ENCODE measurements at regions not wholly inside any gene's neighbourhood (a gene's known extent, or its start where the extent isn't known, plus 50 kb on each side); places are given as distances from the start of the nearest gene placed in this dataset.

DNA sequence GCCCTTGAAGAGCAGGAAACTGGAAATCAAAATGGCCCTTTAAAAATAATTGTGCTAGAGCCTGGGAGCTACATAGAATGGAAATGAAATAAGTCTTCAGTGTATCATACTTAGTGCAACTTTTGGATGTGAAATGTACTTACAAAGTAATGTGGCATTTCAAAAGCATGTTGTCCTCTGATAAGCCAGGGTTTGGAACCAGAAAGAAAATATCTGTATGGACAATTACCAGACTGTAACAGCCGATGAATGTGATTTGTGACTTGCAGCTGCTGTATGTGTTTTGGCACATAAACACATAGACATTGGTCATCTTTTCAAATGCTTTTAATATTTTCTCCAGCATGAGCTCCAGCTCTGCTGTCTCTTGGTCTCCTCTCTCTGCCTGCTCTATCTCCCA lies 546.4 kb downstream of the OMA1 start:
- DNase-seq (ENCODE audit: low read depth, low spot score) = no peak

- no peak for DNase-seq (ENCODE audit: low read depth, low spot score)
These were observed 550.1 kb downstream of the OMA1 start for GRCh38 chr1:57996400-57996799.

DNA sequence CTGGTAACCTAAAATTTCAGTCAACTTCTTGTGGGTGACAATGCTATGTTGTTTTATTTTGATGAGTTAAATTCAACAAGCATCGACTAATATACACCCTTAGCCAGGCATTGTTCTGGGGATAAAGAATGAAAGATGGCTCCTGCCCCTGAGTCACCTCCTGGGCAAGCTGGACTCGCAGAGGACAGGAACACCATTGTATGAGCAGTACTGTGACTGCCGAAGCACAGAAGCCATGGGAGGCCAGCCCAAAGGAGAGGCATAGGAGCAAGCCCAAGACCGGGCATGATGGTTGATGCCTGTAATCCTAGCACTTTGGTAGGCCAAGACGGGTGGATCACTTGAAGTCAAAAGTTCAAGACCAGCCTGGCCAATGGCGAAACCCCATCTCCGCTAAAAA lies 555.2 kb downstream of the OMA1 start:
- DNase-seq (ENCODE audit: low read depth, low spot score) = no peak

GRCh38 chr1:57989877-57990276 lies 556.6 kb downstream of the OMA1 start:
- no peak for DNase-seq (ENCODE audit: low read depth, low spot score)

DNA sequence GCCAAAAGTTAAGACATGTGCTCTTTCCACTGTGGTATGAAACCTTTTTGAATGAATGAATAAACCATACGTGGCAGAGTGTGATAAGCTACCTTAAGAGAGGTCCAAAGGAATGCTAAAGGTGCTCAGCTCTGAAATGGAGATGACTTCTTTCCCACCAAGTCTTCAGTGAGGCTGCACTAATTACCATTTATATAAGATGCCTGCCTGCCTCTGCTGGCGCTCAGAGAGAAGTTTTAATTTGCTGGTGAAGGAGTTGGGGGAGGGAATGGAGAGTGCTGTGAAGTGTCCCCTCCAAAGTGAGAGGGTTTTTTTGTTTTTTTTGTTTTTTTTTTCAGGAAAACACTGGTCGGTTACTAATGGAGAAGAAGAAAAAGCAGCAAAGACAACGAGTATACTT lies 559.0 kb downstream of the OMA1 start:
- DNase-seq (ENCODE audit: low read depth, low spot score) = no peak

DNA sequence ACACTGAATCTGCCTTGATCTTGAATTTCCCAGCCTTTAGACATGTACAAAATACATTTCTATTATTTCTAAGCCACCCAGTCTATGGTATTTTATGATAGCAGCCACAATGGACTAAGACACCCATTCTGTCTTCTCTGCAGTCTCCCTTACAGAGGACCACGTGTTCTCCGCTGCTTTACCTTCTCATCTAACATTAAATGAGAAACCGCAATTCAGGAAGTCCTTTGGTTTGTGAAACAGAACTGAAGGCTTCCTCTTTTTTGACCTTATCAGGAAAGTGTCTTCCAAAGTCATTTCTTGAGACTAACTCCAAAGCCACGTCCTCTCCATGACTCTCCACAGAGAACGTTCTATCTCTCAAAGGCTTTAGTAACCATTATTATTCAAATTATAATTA lies 560.1 kb downstream of the OMA1 start:
- DNase-seq (ENCODE audit: low read depth, low spot score) = no peak

DNA sequence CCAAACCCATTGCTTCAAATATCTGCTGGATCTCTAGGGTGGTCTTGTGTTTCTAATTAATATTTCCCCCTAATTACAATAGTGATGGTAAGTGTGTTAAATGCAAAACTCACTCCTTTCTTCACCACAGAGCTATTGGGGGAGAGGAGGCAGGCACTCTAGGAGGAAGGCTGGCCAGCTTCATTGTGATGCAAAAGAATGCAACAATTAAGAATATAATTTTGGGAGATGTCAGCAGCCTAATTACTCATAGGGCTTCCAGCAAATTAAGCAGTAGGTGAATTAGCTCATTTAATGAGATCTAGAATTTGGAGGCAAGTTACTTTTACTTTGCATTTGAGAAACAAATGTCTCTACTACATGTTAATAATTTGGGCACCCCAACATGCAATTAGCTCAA lies 560.4 kb upstream of the DAB1 start:
- no peak for DNase-seq (ENCODE audit: low read depth, low spot score)

DNA sequence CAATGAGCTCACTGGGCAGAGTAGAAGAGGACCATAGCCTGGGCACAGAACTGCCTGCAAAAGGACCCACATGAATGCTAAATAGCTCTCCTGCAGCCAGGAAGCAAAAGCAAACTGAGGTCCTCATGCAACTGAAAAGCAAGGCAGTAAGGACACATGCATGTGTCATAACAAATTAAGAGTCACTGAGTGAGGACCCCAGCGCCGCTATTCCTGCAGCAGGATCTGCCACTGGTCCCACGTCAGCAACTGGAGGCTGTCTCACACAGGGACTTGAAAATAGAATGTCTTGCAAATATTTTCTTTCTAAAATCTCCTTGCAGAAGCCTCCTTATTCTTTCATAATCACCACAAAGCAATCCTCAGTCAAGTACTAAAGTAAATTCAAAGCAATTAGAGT lies 559.6 kb upstream of the DAB1 start:
- DNase-seq (ENCODE audit: low read depth, low spot score) = no peak

DNA sequence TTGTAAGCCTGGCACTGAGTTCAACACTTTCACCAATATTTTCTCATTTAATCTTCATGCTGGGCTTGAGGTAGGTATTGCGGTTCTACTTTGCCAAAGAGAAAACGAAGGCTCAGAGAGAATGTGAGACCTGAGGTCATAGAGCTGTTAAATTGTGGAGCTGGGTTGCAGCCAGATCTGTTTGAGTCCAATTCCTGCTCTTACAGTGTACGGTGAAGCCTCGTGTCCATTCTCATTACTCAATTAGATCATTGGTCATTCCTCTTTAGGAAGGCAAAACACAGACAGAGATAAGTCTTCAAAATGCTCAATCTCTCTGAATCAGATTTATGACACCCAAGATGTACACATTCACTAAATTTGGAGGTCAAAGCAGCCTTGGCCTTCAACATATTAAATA lies 559.0 kb upstream of the DAB1 start:
- no peak for DNase-seq (ENCODE audit: low read depth, low spot score)

DNA sequence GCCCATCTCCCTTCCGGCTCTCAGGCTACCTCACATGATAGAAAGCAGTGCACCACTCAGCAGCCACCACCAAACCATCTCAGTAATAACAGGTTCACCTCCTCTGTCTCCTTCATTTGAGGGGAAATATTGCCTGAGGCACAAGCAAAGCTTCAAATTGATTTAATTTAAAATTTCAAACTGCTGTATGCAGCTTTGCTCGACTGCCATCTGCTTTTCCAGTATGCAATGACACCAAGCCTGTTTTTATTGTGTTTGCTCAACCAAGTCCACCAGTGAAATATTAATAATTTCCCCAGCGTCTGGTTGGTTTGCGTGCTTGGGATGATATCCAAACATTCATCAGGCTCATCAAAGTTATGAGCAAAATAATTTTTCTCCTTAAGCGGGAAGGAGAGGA lies 552.4 kb upstream of the DAB1 start:
- DNase-seq (ENCODE audit: low read depth, low spot score) = no peak

GRCh38 chr1:57968321-57968720 lies 544.5 kb upstream of the DAB1 start:
- no peak for DNase-seq (ENCODE audit: low read depth, low spot score)

GRCh38 chr1:57966751-57967406 lies 543.0 kb upstream of the DAB1 start:
- DNase-seq (ENCODE audit: low read depth, low spot score) = no peak

- DNase-seq (ENCODE audit: low read depth, low spot score) = no peak
These were observed 542.5 kb upstream of the DAB1 start for GRCh38 chr1:57966340-57966739.

- no peak for DNase-seq (ENCODE audit: low read depth, low spot score)
These were observed 539.7 kb upstream of the DAB1 start for GRCh38 chr1:57963581-57963980.

- no peak for DNase-seq (ENCODE audit: low read depth, low spot score)
These were observed 535.8 kb upstream of the DAB1 start for GRCh38 chr1:57959531-57960241.

GRCh38 chr1:57957576-57957975 lies 533.7 kb upstream of the DAB1 start:
- no peak for DNase-seq (ENCODE audit: low read depth, low spot score)

DNA sequence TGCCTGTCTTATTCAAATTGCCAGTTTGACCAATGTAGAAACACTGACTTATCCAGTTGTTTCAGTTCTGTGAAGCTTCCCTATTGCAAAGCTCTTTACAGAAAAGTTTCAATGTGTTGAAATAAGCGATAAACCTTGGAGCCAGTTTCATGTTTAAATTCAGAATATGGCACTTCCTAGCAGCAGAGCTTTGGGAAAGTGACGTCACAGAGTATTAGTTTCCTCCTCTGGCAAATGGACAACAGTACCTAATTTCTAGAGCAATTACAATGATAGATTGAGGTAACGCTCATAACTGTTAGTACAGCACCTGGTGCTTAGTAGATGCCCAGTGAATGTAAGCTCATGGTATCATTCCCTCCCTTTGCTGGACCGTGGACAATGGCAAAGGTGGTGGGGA lies 527.5 kb upstream of the DAB1 start:
- DNase-seq (ENCODE audit: low read depth, low spot score) = no peak

- no peak for DNase-seq (ENCODE audit: low read depth, low spot score)
These were observed 525.3 kb upstream of the DAB1 start for GRCh38 chr1:57949168-57949567.

DNA sequence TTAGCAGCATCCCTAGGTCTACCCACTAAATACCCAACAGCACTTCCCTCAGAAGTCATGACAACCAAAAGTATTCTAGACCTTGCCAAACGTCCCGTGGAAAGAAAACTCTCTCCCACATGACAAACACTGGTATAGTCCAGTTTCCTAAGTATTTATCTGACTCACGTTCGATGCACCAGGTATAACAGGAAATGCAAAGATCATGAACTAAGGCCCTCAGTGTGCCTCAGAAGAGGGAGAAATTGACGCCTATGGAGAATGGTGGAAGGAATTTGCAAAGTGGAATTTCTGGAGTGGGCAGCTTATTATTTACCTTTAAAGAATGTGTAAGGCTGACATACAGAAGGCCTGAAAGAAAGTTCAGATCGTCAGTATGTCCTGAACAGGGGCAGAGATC lies 523.6 kb upstream of the DAB1 start:
- DNase-seq (ENCODE audit: low read depth, low spot score) = no peak

- DNase-seq (ENCODE audit: low read depth, low spot score) = no peak
These were observed 521.2 kb upstream of the DAB1 start for GRCh38 chr1:57945045-57945444.

GRCh38 chr1:57943365-57943764 lies 519.5 kb upstream of the DAB1 start:
- no peak for DNase-seq (ENCODE audit: low read depth, low spot score)

DNA sequence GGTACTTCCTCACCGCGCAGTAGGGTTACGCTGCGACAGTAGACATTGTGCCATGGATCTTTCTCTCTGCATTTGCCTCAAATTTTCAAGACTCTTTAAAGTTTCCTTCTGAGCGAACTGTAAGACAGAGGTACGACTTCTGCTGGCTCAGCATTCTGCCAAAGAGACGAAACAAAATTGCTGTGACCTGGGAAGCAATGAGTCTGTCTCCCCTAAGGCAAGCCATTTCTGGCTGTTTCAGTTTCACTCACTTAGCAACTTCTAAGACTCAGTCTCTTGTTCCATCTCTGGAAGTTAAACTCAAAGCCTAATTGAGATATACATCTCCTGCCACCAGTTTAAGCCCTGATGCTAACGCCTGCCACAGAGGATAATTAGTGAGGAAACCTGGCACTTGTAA lies 510.9 kb upstream of the DAB1 start:
- DNase-seq (ENCODE audit: low read depth, low spot score) = no peak

GRCh38 chr1:57927003-57927402 lies 503.1 kb upstream of the DAB1 start:
- DNase-seq (ENCODE audit: low read depth, low spot score) = no peak
